ENCODE measurements at regions not wholly inside any gene's neighbourhood (a gene's known extent, or its start where the extent isn't known, plus 50 kb on each side); places are given as distances from the start of the nearest gene placed in this dataset.

- TF ChIP-seq CTCF (IDR thresholded peaks at IDR 0.05) = no peak
- no peak for TF ChIP-seq POLR2A (IDR thresholded peaks at IDR 0.05)
Measured at GRCh38 chr16:85531516-85531915, 81.6 kb upstream of the GSE1 start.
